ENCODE measurements at regions not wholly inside any gene's neighbourhood (a gene's known extent, or its start where the extent isn't known, plus 50 kb on each side); places are given as distances from the start of the nearest gene placed in this dataset.
A peak's percentile ranks its signal among the peaks of the same experiment; 100 is the strongest.

DNA sequence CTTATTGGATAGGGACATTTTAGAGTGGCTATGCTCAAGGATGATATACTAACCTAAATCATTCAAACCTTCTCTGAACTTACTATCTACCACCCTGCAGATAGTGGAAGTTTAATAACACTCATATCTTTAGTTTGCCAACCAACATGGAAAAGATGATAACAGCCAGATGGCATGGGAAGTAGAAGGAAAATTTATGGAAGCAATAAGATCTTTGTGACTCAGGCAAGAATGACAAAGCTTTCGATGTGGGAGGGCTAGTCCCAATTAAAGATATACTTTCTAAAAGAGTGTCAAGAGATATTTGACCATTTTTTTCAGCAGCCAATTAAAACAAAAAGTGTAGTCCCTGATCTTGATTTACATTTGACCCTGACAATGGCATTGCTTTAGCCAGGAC, 631.7 kb downstream of the RPS29 start:
- H3K4me3 ChIP-seq (ENCODE audit: low read length): no peak overlapping the region
- DNase-seq (ENCODE audit: low read depth): no peak
- TF ChIP-seq, protein P1, sequence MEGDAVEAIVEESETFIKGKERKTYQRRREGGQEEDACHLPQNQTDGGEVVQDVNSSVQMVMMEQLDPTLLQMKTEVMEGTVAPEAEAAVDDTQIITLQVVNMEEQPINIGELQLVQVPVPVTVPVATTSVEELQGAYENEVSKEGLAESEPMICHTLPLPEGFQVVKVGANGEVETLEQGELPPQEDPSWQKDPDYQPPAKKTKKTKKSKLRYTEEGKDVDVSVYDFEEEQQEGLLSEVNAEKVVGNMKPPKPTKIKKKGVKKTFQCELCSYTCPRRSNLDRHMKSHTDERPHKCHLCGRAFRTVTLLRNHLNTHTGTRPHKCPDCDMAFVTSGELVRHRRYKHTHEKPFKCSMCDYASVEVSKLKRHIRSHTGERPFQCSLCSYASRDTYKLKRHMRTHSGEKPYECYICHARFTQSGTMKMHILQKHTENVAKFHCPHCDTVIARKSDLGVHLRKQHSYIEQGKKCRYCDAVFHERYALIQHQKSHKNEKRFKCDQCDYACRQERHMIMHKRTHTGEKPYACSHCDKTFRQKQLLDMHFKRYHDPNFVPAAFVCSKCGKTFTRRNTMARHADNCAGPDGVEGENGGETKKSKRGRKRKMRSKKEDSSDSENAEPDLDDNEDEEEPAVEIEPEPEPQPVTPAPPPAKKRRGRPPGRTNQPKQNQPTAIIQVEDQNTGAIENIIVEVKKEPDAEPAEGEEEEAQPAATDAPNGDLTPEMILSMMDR (IDR thresholded peaks at IDR 0.05; ENCODE audit: insufficient read depth, low read depth, low read length, missing control alignments): no peak

DNA sequence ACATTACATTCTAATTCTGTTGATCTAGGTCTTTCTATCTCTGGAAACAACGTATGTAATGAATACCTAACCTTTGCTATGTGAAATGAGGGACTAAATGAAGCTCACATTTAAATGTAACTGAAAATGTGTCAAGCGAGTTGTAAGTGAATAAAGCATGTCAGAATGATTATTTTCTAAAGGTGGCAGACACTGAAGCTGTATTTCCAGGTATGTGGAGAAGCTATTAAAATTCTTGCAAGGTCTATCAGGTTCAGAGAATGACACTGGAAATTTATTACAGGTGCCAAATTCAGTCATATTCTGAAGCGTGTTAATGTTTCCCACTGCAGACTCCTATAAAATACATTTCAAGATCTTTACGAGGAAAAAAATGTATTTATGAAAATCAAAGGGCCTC, 641.4 kb downstream of the RPS29 start:
- no peak for DNase-seq (ENCODE audit: low read depth)
- TF ChIP-seq, protein P1 (IDR thresholded peaks at IDR 0.05; ENCODE audit: insufficient read depth, low read depth, low read length, missing control alignments): no peak

GRCh38 chr14:48943913-48944312, 642.3 kb downstream of the RPS29 start:
- DNase-seq (ENCODE audit: low read depth): no peak
- H3K4me3 ChIP-seq (ENCODE audit: low read length): no peak overlapping the region

More for the DNA sequence above, 641.4 kb downstream of the RPS29 start:
- no peak overlapping the region for H3K4me3 ChIP-seq (ENCODE audit: low read length)

DNA sequence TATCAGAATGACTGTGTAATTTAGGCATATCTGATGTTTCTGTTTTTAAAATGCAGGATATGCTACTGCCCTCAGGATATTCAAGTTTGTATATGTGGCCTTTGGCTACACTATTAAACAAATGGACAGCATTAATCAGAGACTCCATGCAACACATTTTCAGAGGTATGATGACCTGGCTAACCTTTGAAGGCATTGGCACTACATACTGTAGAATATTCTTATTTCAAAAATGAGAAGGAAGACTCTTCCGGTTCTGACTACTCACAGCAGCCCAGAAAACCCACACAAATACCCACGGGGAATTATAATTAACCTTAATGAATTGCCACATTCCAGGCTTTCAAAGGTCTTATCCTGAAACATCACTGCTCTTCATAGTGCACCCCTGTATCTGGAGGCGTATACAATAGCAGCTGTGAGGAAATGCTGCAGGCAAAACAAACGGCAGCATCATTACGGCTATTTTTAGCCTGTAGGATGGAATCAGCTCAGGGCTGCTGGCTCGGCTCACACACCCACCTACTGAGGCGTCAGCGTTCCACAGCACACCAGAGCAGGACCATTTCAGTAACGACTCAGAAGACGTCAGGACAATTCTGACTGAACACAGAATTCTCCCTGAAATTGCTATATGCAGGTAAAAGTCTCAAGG, 648.5 kb downstream of the RPS29 start:
- TF ChIP-seq, protein P1 (IDR thresholded peaks at IDR 0.05; ENCODE audit: insufficient read depth, low read depth, low read length, missing control alignments): no peak
- DNase-seq (ENCODE audit: low read depth): peak; percentile 2
- no peak overlapping the region for H3K4me3 ChIP-seq (ENCODE audit: low read length)

More at GRCh38 chr14:48943913-48944312, 642.3 kb downstream of the RPS29 start:
- TF ChIP-seq, protein P1 (IDR thresholded peaks at IDR 0.05; ENCODE audit: insufficient read depth, low read depth, low read length, missing control alignments): no peak

- no peak overlapping the region for H3K4me3 ChIP-seq (ENCODE audit: low read length)
- TF ChIP-seq, protein P1 (IDR thresholded peaks at IDR 0.05; ENCODE audit: insufficient read depth, low read depth, low read length, missing control alignments): no peak
- no peak for DNase-seq (ENCODE audit: low read depth)
These were observed 649.3 kb downstream of the RPS29 start for GRCh38 chr14:48936849-48937248.

GRCh38 chr14:48936362-48936761, 649.8 kb downstream of the RPS29 start:
- DNase-seq (ENCODE audit: low read depth): peak; percentile 2
- H3K4me3 ChIP-seq (ENCODE audit: low read length): no peak overlapping the region
- TF ChIP-seq, protein P1 (IDR thresholded peaks at IDR 0.05; ENCODE audit: insufficient read depth, low read depth, low read length, missing control alignments): no peak

GRCh38 chr14:48925184-48925583, 661.0 kb downstream of the RPS29 start:
- H3K4me3 ChIP-seq (ENCODE audit: low read length): no peak overlapping the region
- TF ChIP-seq, protein P1 (IDR thresholded peaks at IDR 0.05; ENCODE audit: insufficient read depth, low read depth, low read length, missing control alignments): no peak
- DNase-seq (ENCODE audit: low read depth): no peak

Data from epithelial cell of esophagus (primary cell).